IMR-90 (cell line): ENCODE measurements at regions not wholly inside any gene's neighbourhood (a gene's known extent, or its start where the extent isn't known, plus 50 kb on each side); places are given as distances from the start of the nearest gene placed in this dataset.

Experiments
- ATAC-seq: fragments of 200-7000 bp; cut with Tn5 transposase; 2 replicates; pipeline ENCODE4 v1.9.1; 2020; ENCODE audit warnings: low read depth, mild to moderate bottlenecking, moderate library complexity
- BruUV-seq: library from RNA; stranded (reverse); fragments of 400-500 nt; replicated peaks from 2 replicates; lab custom pipeline; 2021; lab: Mats Ljungman, UMichigan
- CTCF ChIA-PET: fragments of 300-600 bp; formaldehyde crosslinking; extraction: SDS; loops from one replicate; lab custom pipeline; 2021; ENCODE audit warnings: antibody characterized with exemption; lab: Yijun Ruan, JAX
- POLR2A ChIA-PET: fragments of 300-600 bp; sonication (Branson Sonifier 250); formaldehyde crosslinking; loops from one replicate; lab custom pipeline; 2022; ENCODE audit warnings: antibody characterized with exemption; ENCODE audit not compliant: unreplicated experiment; lab: Charles Lee
- DNase-seq: peaks from one replicate; pipeline ENCODE4 v3.0.0; 2013
- H2AFZ ChIP-seq: replicated peaks from 2 replicates; pipeline ENCODE3; 2013; ENCODE audit warnings: low read length, mild to moderate bottlenecking; ENCODE audit not compliant: poor library complexity
- H2AK5ac ChIP-seq: 2 replicates; pipeline ENCODE4 v1.6.1; 2013; ENCODE audit warnings: low read depth, low read length, inconsistent platforms
- H2AK9ac ChIP-seq: replicated peaks from 2 replicates; pipeline ENCODE3; 2013; ENCODE audit warnings: mild to moderate bottlenecking, low read depth, low read length, moderate library complexity; ENCODE audit not compliant: poor library complexity
- H2BK120ac ChIP-seq: 2 replicates; pipeline ENCODE4 v1.6.1; 2013; ENCODE audit warnings: low read depth, low read length, inconsistent platforms
- H2BK15ac ChIP-seq: 3 replicates; pipeline ENCODE4 v1.6.1; 2013; ENCODE audit warnings: low read depth, low read length, inconsistent platforms
- H2BK20ac ChIP-seq: 2 replicates; pipeline ENCODE4 v1.6.1; 2013; ENCODE audit warnings: low read depth, mild to moderate bottlenecking, inconsistent platforms, low read length, moderate library complexity
- H2BK5ac ChIP-seq: 2 replicates; pipeline ENCODE4 v1.6.1; 2013; ENCODE audit warnings: mild to moderate bottlenecking, low read depth, low read length, inconsistent platforms; ENCODE audit not compliant: poor library complexity, severe bottlenecking
- H3K14ac ChIP-seq: replicated peaks from 2 replicates; pipeline ENCODE4 v1.6.1; 2013; ENCODE audit warnings: low read depth, low read length, inconsistent platforms
- H3K18ac ChIP-seq: 2 replicates; pipeline ENCODE4 v1.6.1; 2013; ENCODE audit warnings: low read depth, low read length, control low read depth
- H3K23ac ChIP-seq: 2 replicates; pipeline ENCODE4 v1.6.1; 2013; ENCODE audit warnings: low read depth, low read length, inconsistent platforms
- H3K27ac ChIP-seq: 2 replicates; pipeline ENCODE4 v1.5.1; 2013; ENCODE audit warnings: mild to moderate bottlenecking, control low read depth, low read length; ENCODE audit not compliant: insufficient read depth
- H3K27me3 ChIP-seq: 2 replicates; pipeline ENCODE4 v1.6.1; 2013; ENCODE audit warnings: low read length; ENCODE audit not compliant: control insufficient read depth, insufficient read depth
- H3K36me3 ChIP-seq: 2 replicates; pipeline ENCODE4 v1.6.1; 2013; ENCODE audit warnings: low read length, mixed read lengths; ENCODE audit not compliant: control insufficient read depth, insufficient read depth
- H3K4ac ChIP-seq: 2 replicates; pipeline ENCODE4 v1.6.1; 2013; ENCODE audit warnings: low read depth, low read length, inconsistent platforms
- H3K4me1 ChIP-seq: 2 replicates; pipeline ENCODE4 v1.6.1; 2013; ENCODE audit warnings: low read length, mixed read lengths; ENCODE audit not compliant: control insufficient read depth, insufficient read depth
- H3K4me2 ChIP-seq: 2 replicates; pipeline ENCODE4 v1.6.1; 2013; ENCODE audit warnings: low read depth, mild to moderate bottlenecking, control low read depth, low read length, moderate library complexity
- H3K4me3 ChIP-seq: 2 replicates; pipeline ENCODE4 v1.5.1; 2013; ENCODE audit warnings: low read depth, mild to moderate bottlenecking, control low read depth, low read length, moderate library complexity; ENCODE audit not compliant: insufficient read depth
- H3K56ac ChIP-seq: 2 replicates; pipeline ENCODE4 v1.6.1; 2013; ENCODE audit warnings: low read length, inconsistent platforms; ENCODE audit not compliant: insufficient read depth; ENCODE audit errors: extremely low read depth
- H3K79me1 ChIP-seq, 2 experiments: 2 replicates each; pipeline ENCODE4 v1.6.1; 2013; ENCODE audit warnings: low read length in 2 of 2, inconsistent platforms in 1 of 2, low read depth in 1 of 2
- H3K9ac ChIP-seq: 2 replicates; pipeline ENCODE4 v1.6.1; 2013; ENCODE audit warnings: low read depth, low read length, control low read depth
- H3K9me1 ChIP-seq: 2 replicates; pipeline ENCODE4 v1.6.1; 2013; ENCODE audit warnings: low read length, inconsistent platforms; ENCODE audit not compliant: insufficient read depth
- H3K9me3 ChIP-seq: 2 replicates; pipeline ENCODE4 v1.6.1; 2013; ENCODE audit warnings: low read length; ENCODE audit not compliant: control insufficient read depth, insufficient read depth
- H4K20me1 ChIP-seq: 2 replicates; pipeline ENCODE4 v1.6.1; 2013; ENCODE audit warnings: low read length, inconsistent platforms; ENCODE audit not compliant: insufficient read depth
- H4K5ac ChIP-seq: 2 replicates; pipeline ENCODE4 v1.6.1; 2013; ENCODE audit warnings: mild to moderate bottlenecking, low read depth, low read length, control low read depth
- H4K8ac ChIP-seq, 2 experiments: 2 replicates each; pipeline ENCODE4 v1.6.1; 2013; ENCODE audit warnings: low read depth in 2 of 2, low read length in 2 of 2, control low read depth in 1 of 2, inconsistent platforms in 1 of 2
- H4K91ac ChIP-seq: 2 replicates; pipeline ENCODE4 v1.6.1; 2013; ENCODE audit warnings: low read depth, low read length, inconsistent platforms; ENCODE audit not compliant: insufficient read depth
- BHLHE40 ChIP-seq: fragments of 150-350 bp; IDR thresholded peaks from 2 replicates; pipeline ENCODE4 v1.6.1; 2016; ENCODE audit warnings: mild to moderate bottlenecking, low read depth, low read length
- CEBPB ChIP-seq: IDR thresholded peaks from 2 replicates; pipeline ENCODE4 v1.6.1; 2012; ENCODE audit warnings: low read depth, low read length, improper control_type of control experiment
- FOS ChIP-seq: fragments of 150-350 bp; IDR thresholded peaks from 2 replicates; pipeline ENCODE4 v1.6.1; 2016; ENCODE audit warnings: low read depth, low read length
- MAFK ChIP-seq: IDR thresholded peaks from 2 replicates; pipeline ENCODE4 v1.6.1; 2012; ENCODE audit warnings: low read depth, low read length, improper control_type of control experiment
- MAZ ChIP-seq: IDR thresholded peaks from 2 replicates; pipeline ENCODE4 v1.6.1; 2012; ENCODE audit warnings: low read depth, mild to moderate bottlenecking, low read length, improper control_type of control experiment, moderate library complexity, borderline replicate concordance
- RAD21 ChIP-seq: IDR thresholded peaks from 2 replicates; pipeline ENCODE4 v1.6.1; 2012; ENCODE audit warnings: low read length, improper control_type of control experiment
- RCOR1 ChIP-seq: IDR thresholded peaks from 2 replicates; pipeline ENCODE4 v1.6.1; 2012; ENCODE audit warnings: mild to moderate bottlenecking, low read length, improper control_type of control experiment; ENCODE audit not compliant: insufficient replicate concordance
- RFX5 ChIP-seq: IDR thresholded peaks from 2 replicates; pipeline ENCODE4 v1.8.0; 2012; ENCODE audit warnings: low read depth, mild to moderate bottlenecking, low read length, moderate library complexity
- SMC3 ChIP-seq: fragments of 150-350 bp; IDR thresholded peaks from 2 replicates; pipeline ENCODE4 v1.6.1; 2016; ENCODE audit warnings: low read depth, mild to moderate bottlenecking, antibody characterized with exemption, low read length, moderate library complexity
- WGBS, 2 experiments: methylation state at CpG; one replicate each; pipeline versions ENCODE4 v1.1.5 to v1.1.7; 2013; ENCODE audit warnings: missing lambda C conversion rate in 2 of 2; ENCODE audit not compliant: insufficient read length in 1 of 2; ENCODE audit errors: extremely low coverage in 2 of 2; 5-methylcytosine and 5-hydroxymethylcytosine counted together
- dilution Hi-C: fragments of 300-500 bp; cut with HindIII; formaldehyde crosslinking; loops from one replicate; pipeline ENCODE4 v1.14.3; 2018; ENCODE audit warnings: low sequenced_read_pairs; ENCODE audit not compliant: unreplicated experiment
- in situ Hi-C: fragments of 300-500 bp; cut with MboI; formaldehyde crosslinking; loops from 3 replicates; pipeline ENCODE4 v1.14.3; 2019; ENCODE audit warnings: low sequenced_read_pairs, inconsistent platforms, mixed read lengths
- intact Hi-C: fragments of 100-400 bp; cut with micrococcal nuclease; formaldehyde crosslinking; loops from 2 replicates; pipeline ENCODE4 v1.10.0; 2022
- TF ChIP-seq, protein P1 (sequence below): conservative IDR thresholded peaks from 2 replicates; pipeline ENCODE4 v1.5.1; 2012; ENCODE audit warnings: mild to moderate bottlenecking, low read depth, low read length, improper control_type of control experiment
- TF ChIP-seq, protein P2 (sequence below): fragments of 150-350 bp; IDR thresholded peaks from 2 replicates; pipeline ENCODE4 v1.6.1; 2017; ENCODE audit warnings: mild to moderate bottlenecking, antibody characterized with exemption, low read length, low read depth

DNA sequence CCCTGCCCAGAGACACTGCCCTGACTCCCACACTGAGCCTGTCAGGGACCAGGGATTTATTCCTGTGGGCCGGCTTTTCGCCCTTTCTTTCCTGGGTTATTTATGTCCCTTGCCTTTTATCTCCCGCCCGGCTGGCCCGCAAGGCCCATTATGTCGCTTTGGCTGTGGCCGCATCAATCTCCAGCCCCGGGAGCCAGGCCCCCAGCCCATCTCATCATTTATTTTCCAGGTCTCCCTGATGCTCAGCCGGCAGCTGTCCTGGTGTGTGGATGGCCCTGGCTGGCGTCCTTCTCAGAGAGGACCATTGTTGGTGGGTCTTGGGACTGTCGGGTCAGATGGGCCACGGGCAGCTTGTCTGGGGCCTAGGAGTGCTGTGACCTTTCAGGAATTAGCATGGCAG is 82.3 kb downstream of the FAM241B start:
- no peak overlapping the region for H3K18ac ChIP-seq
- 0 out of 2 replicates have a peak overlapping the region, but pooled peaks have one; percentile 28 for H2AK5ac ChIP-seq
- H3K27me3 ChIP-seq = peaks cover 20% of the 10 kb centered on the region
- DNase-seq (no peak), ATAC-seq (no peak)
- H3K27ac ChIP-seq = no peak overlapping the region
- TF ChIP-seq MAZ (no peak), RFX5 (no peak), FOS (no peak), BHLHE40 (no peak), RAD21 (no peak), CEBPB (no peak), MAFK (no peak), SMC3 (no peak), RCOR1 (no peak)
- TF ChIP-seq, protein P1, sequence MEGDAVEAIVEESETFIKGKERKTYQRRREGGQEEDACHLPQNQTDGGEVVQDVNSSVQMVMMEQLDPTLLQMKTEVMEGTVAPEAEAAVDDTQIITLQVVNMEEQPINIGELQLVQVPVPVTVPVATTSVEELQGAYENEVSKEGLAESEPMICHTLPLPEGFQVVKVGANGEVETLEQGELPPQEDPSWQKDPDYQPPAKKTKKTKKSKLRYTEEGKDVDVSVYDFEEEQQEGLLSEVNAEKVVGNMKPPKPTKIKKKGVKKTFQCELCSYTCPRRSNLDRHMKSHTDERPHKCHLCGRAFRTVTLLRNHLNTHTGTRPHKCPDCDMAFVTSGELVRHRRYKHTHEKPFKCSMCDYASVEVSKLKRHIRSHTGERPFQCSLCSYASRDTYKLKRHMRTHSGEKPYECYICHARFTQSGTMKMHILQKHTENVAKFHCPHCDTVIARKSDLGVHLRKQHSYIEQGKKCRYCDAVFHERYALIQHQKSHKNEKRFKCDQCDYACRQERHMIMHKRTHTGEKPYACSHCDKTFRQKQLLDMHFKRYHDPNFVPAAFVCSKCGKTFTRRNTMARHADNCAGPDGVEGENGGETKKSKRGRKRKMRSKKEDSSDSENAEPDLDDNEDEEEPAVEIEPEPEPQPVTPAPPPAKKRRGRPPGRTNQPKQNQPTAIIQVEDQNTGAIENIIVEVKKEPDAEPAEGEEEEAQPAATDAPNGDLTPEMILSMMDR = no peak
- TF ChIP-seq, protein P2, sequence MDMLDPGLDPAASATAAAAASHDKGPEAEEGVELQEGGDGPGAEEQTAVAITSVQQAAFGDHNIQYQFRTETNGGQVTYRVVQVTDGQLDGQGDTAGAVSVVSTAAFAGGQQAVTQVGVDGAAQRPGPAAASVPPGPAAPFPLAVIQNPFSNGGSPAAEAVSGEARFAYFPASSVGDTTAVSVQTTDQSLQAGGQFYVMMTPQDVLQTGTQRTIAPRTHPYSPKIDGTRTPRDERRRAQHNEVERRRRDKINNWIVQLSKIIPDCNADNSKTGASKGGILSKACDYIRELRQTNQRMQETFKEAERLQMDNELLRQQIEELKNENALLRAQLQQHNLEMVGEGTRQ = no peak
- peaks cover 9% of the 10 kb centered on the region; the same call in 1 of the 2 replicates for H3K9me1 ChIP-seq
- no peak overlapping the region for H2BK20ac ChIP-seq
- no peak overlapping the region for H3K4ac ChIP-seq
- intact Hi-C loops = no loop called here
- H3K79me1 ChIP-seq = no peaks in the 10 kb centered on the region
- no peaks in the 10 kb centered on the region for H4K20me1 ChIP-seq
- dilution Hi-C loops = no loop called here
- WGBS, 2 experiments = 28% methylated on average over 2 of the region's 12 CpGs; no CpG with 5 or more reads in 1 of the 2 experiments
- H2AFZ ChIP-seq = no peak overlapping the region
- no TSS peak for BruUV-seq
- no peak overlapping the region for H3K4me2 ChIP-seq
- no peak overlapping the region for H3K4me3 ChIP-seq
- H2BK15ac ChIP-seq = no peak overlapping the region
- H3K4me1 ChIP-seq = peaks cover 5% of the 10 kb centered on the region
- no peak overlapping the region for H4K5ac ChIP-seq
- no peak overlapping the region for H4K91ac ChIP-seq
- H3K14ac ChIP-seq = no peak overlapping the region
- H3K23ac ChIP-seq = no peak overlapping the region
- ChIA-PET CTCF (no interaction called here), POLR2A (no interaction called here)
- H4K8ac ChIP-seq = no peak overlapping the region
- no peak overlapping the region for H2AK9ac ChIP-seq
- H3K36me3 ChIP-seq = no peaks in the 10 kb centered on the region
- H3K9me3 ChIP-seq = peaks cover 5% of the 10 kb centered on the region
- H2BK120ac ChIP-seq = no peak overlapping the region
- no peak overlapping the region for H2BK5ac ChIP-seq
- H3K9ac ChIP-seq = no peak overlapping the region
- in situ Hi-C loops = no loop called here
- no peak overlapping the region for H3K56ac ChIP-seq
